GM12878 (cell line): ENCODE measurements at regions not wholly inside any gene's neighbourhood (a gene's known extent, or its start where the extent isn't known, plus 50 kb on each side); places are given as distances from the start of the nearest gene placed in this dataset.

Experiments used
- ATAC-seq: fragments of 200-7000 bp; cut with Tn5 transposase; 3 replicates; pipeline ENCODE4 v1.9.1; 2020; ENCODE audit warnings: mild to moderate bottlenecking, moderate library complexity
- BruUV-seq: library from RNA; stranded (reverse); fragments of 400-500 nt; replicated peaks from 2 replicates; lab custom pipeline; 2021; lab: Mats Ljungman, UMichigan
- CTCF ChIA-PET: fragments of 300-600 bp; sonication (Branson Sonifier 250); formaldehyde crosslinking; extraction: SDS; loops from one replicate; lab custom pipeline; 2021; ENCODE audit warnings: inconsistent platforms; lab: Yijun Ruan, JAX
- POLR2A ChIA-PET: fragments of 350-600 bp; formaldehyde crosslinking; extraction: SDS; loops from one replicate; lab custom pipeline; 2021; ENCODE audit warnings: inconsistent platforms; lab: Charles Lee
- RAD21 ChIA-PET: fragments of 300-600 bp; sonication (Branson Sonifier 250); formaldehyde crosslinking; loops from one replicate; lab custom pipeline; 2023; ENCODE audit warnings: antibody characterized with exemption; ENCODE audit not compliant: unreplicated experiment; lab: Charles Lee
- SMC1A ChIA-PET: fragments of 300-600 bp; sonication (Branson Sonifier 250); formaldehyde crosslinking; loops from one replicate; lab custom pipeline; 2023; ENCODE audit not compliant: unreplicated experiment, uncharacterized antibody; lab: Charles Lee
- DNase-seq: peaks from one replicate; pipeline ENCODE4 v3.0.0-alpha.2; 2011; ENCODE audit warnings: low read depth, low spot score
- FAIRE-seq: peaks from 3 replicates; lab custom pipeline; 2011; peaks lifted over from hg19 to GRCh38; lab: Jason Lieb, UNC
- H2AFZ ChIP-seq: 2 replicates; pipeline ENCODE4 v1.6.0; 2011; ENCODE audit warnings: low read depth, low read length, control low read depth; ENCODE audit not compliant: control insufficient read depth
- H3K27ac ChIP-seq: 2 replicates; pipeline ENCODE4 v1.5.1; 2011; ENCODE audit warnings: control low read depth; ENCODE audit not compliant: control insufficient read depth, insufficient read depth
- H3K27me3 ChIP-seq, 2 experiments: replicated peaks in 1 of 2; 2 replicates each; pipeline versions ENCODE4 v1.6.0 to v1.6.1; 2011; ENCODE audit warnings: low read length in 1 of 2; ENCODE audit not compliant: control insufficient read depth in 2 of 2, insufficient read depth in 2 of 2
- H3K36me3 ChIP-seq, 2 experiments: 2 replicates each; pipeline ENCODE4 v1.5.1; 2011; ENCODE audit warnings: low read length in 1 of 2; ENCODE audit not compliant: control insufficient read depth in 2 of 2, insufficient read depth in 2 of 2
- H3K4me1 ChIP-seq: 2 replicates; pipeline ENCODE4 v1.6.1; 2011; ENCODE audit warnings: mild to moderate bottlenecking, low read length, moderate library complexity, mixed read lengths; ENCODE audit not compliant: control insufficient read depth, insufficient read depth
- H3K4me2 ChIP-seq: 2 replicates; pipeline ENCODE4 v1.6.0; 2011; ENCODE audit warnings: control low read depth; ENCODE audit not compliant: control insufficient read depth, insufficient read depth
- H3K4me3 ChIP-seq: fragments of 200-600 bp; sonication (generic); 2 replicates; pipeline ENCODE4 v1.5.1; 2016
- H3K79me2 ChIP-seq: 2 replicates; pipeline ENCODE4 v1.6.0; 2011; ENCODE audit warnings: low read length; ENCODE audit not compliant: control insufficient read depth, insufficient read depth
- H3K9ac ChIP-seq: 2 replicates; pipeline ENCODE4 v1.8.0; 2011; ENCODE audit warnings: low read length, control low read depth, mixed read lengths; ENCODE audit not compliant: control insufficient read depth, insufficient read depth
- H3K9me3 ChIP-seq: replicated peaks from 3 replicates; pipeline ENCODE4 v1.5.1; 2011; ENCODE audit warnings: mild to moderate bottlenecking, low read length; ENCODE audit not compliant: control insufficient read depth, insufficient read depth
- H4K20me1 ChIP-seq: 2 replicates; pipeline ENCODE4 v1.6.0; 2011; ENCODE audit not compliant: control insufficient read depth, insufficient read depth
- ATF3 ChIP-seq: IDR thresholded peaks from 2 replicates; pipeline ENCODE4 v1.6.1; 2011; ENCODE audit warnings: low read depth, mild to moderate bottlenecking, low read length, moderate library complexity, borderline replicate concordance; ENCODE audit errors: extremely low read depth
- ATF7 ChIP-seq: fragments of 450-650 bp; IDR thresholded peaks from 2 replicates; pipeline ENCODE4 v1.6.1; 2016; ENCODE audit warnings: low read depth, mild to moderate bottlenecking
- CREB1 ChIP-seq: IDR thresholded peaks from 2 replicates; pipeline ENCODE4 v1.6.1; 2012; ENCODE audit warnings: low read depth, mild to moderate bottlenecking, inconsistent platforms
- EP300 ChIP-seq, 2 experiments: fragments of 150-350 bp in 1 of 2; IDR thresholded peaks; 2 replicates each; pipeline ENCODE4 v1.6.1; 2011 to 2012; ENCODE audit warnings: low read depth in 2 of 2, low read length in 2 of 2, borderline replicate concordance in 1 of 2, improper control_type of control experiment in 1 of 2, inconsistent platforms in 1 of 2; ENCODE audit not compliant: control insufficient read depth in 1 of 2
- HDGF ChIP-seq: fragments of 450-650 bp; IDR thresholded peaks from 2 replicates; pipeline ENCODE4 v1.6.1; 2016; ENCODE audit warnings: antibody characterized with exemption
- IKZF2 ChIP-seq, 2 experiments: fragments of 450-650 bp; IDR thresholded peaks; 2 replicates each; pipeline ENCODE4 v1.6.1; 2017; ENCODE audit warnings: mild to moderate bottlenecking in 2 of 2, moderate library complexity in 2 of 2
- JUND ChIP-seq: IDR thresholded peaks from 2 replicates; pipeline ENCODE4 v1.6.1; 2012; ENCODE audit warnings: low read depth, mild to moderate bottlenecking, low read length, improper control_type of control experiment, moderate library complexity
- KDM1A ChIP-seq: fragments of 200-600 bp; sonication (generic); IDR thresholded peaks from 2 replicates; pipeline ENCODE4 v1.6.1; 2016; ENCODE audit warnings: borderline replicate concordance
- MXI1 ChIP-seq: fragments of 150-350 bp; IDR thresholded peaks from 2 replicates; pipeline ENCODE4 v1.6.1; 2011; ENCODE audit warnings: low read depth, mild to moderate bottlenecking, inconsistent platforms, low read length, improper control_type of control experiment
- NR2C1 ChIP-seq: fragments of 450-650 bp; IDR thresholded peaks from 2 replicates; pipeline ENCODE4 v1.6.1; 2017; ENCODE audit warnings: antibody characterized with exemption, mild to moderate bottlenecking, moderate library complexity
- PAX5 ChIP-seq: IDR thresholded peaks from 2 replicates; pipeline ENCODE4 v1.6.1; 2011; ENCODE audit warnings: low read depth, low read length, borderline replicate concordance
- PRDM15 ChIP-seq: fragments of 450-650 bp; formaldehyde crosslinking; IDR thresholded peaks from 2 replicates; pipeline ENCODE4 v1.4.0; 2020; ENCODE audit warnings: mild to moderate bottlenecking, moderate library complexity
- RELA ChIP-seq: fragments of 450-650 bp; IDR thresholded peaks from 2 replicates; pipeline ENCODE4 v1.8.0; 2014; ENCODE audit warnings: borderline replicate concordance; ENCODE audit not compliant: partially characterized antibody
- SMAD5 ChIP-seq: IDR thresholded peaks from 2 replicates; pipeline ENCODE4 v1.6.1; 2016; ENCODE audit warnings: antibody characterized with exemption, low read depth
- TBL1XR1 ChIP-seq: IDR thresholded peaks from 2 replicates; pipeline ENCODE4 v1.6.1; 2012; ENCODE audit warnings: low read depth, low read length, improper control_type of control experiment
- ZNF24 ChIP-seq: fragments of 450-650 bp; IDR thresholded peaks from 2 replicates; pipeline ENCODE4 v1.6.1; 2017; ENCODE audit warnings: antibody characterized with exemption, mild to moderate bottlenecking
- ZZZ3 ChIP-seq: IDR thresholded peaks from 2 replicates; pipeline ENCODE4 v1.6.1; 2011; ENCODE audit warnings: low read depth; ENCODE audit not compliant: control insufficient read depth, insufficient read length
- whole genome bisulfite sequencing: methylation state at CpG from one replicate; pipeline ENCODE4 v1.1.6; 2016; ENCODE audit warnings: low lambda C conversion rate; ENCODE audit not compliant: insufficient replicate concordance, insufficient coverage; ENCODE audit errors: missing lambda C conversion rate; 5-methylcytosine and 5-hydroxymethylcytosine counted together
- in situ Hi-C: fragments of 300-500 bp; cut with MboI; formaldehyde crosslinking; loops from 9 replicates; pipeline ENCODE4 v1.14.3; 2018; ENCODE audit warnings: mixed read lengths
- intact Hi-C: fragments of 100-400 bp; cut with micrococcal nuclease; formaldehyde crosslinking; loops from one replicate; pipeline ENCODE4 v1.14.2; 2022; ENCODE audit not compliant: unreplicated experiment

GRCh38 chr7:9752033-9752432 is 1221.6 kb upstream of the PHF14 start:
- ChIA-PET POLR2A (no interaction called here), SMC1A (no interaction called here), CTCF (no interaction called here), RAD21 (no interaction called here)
- no peak for FAIRE-seq
- Histone ChIP-seq H3K36me3 (no peaks in the 10 kb centered on the region), H3K9ac (no peak overlapping the region), H4K20me1 (no peaks in the 10 kb centered on the region), H3K79me2 (no peaks in the 10 kb centered on the region), H3K9me3 (no peaks in the 10 kb centered on the region), H3K4me2 (no peak overlapping the region), H3K4me1 (no peaks in the 10 kb centered on the region), H3K27me3 (no peaks in the 10 kb centered on the region), H2AFZ (no peak overlapping the region), H3K27ac (no peak overlapping the region), H3K4me3 (no peak overlapping the region)
- no peak for DNase-seq
- no peak for ATAC-seq
- no TSS peak for BruUV-seq
- intact Hi-C loops (no loop called here), in situ Hi-C loops (no loop called here)
- TF ChIP-seq ZZZ3 = no peak
- no peak for TF ChIP-seq ATF3
- 48% methylated on average over 4 of the region's 4 CpGs for WGBS

GRCh38 chr7:9761224-9761623 is 1212.4 kb upstream of the PHF14 start:
- no peak for TF ChIP-seq HDGF
- no peak for TF ChIP-seq PAX5
- no peak for TF ChIP-seq IKZF2 (IDR thresholded peaks at IDR 0.05)
- no peak for TF ChIP-seq ATF7
- no peak for TF ChIP-seq TBL1XR1
- no peak for TF ChIP-seq SMAD5
- TF ChIP-seq CREB1 = no peak
- no peak for TF ChIP-seq KDM1A
- no peak for TF ChIP-seq MXI1
- TF ChIP-seq JUND = no peak
- TF ChIP-seq NR2C1 = no peak
- no peak for TF ChIP-seq EP300 (IDR thresholded peaks at IDR 0.05; ENCODE audit: borderline replicate concordance in 1 of 2, control insufficient read depth in 1 of 2, low read depth in 2 of 2, low read length in 2 of 2)
- TF ChIP-seq ZNF24 = no peak
- TF ChIP-seq PRDM15 (CRISPR knock-in tag) = no peak
- no peak for TF ChIP-seq RELA
- ATAC-seq = no peak

More at GRCh38 chr7:9761224-9761623, 1212.4 kb upstream of the PHF14 start:
- no peak overlapping the region for H3K9ac ChIP-seq
- RAD21 ChIA-PET = no interaction called here
- no peak overlapping the region for H3K27ac ChIP-seq
- H4K20me1 ChIP-seq = no peaks in the 10 kb centered on the region
- no TSS peak for BruUV-seq
- in situ Hi-C loops = no loop called here
- no peaks in the 10 kb centered on the region for H3K27me3 ChIP-seq
- CTCF ChIA-PET = no interaction called here
- POLR2A ChIA-PET = no interaction called here
- no peaks in the 10 kb centered on the region for H3K36me3 ChIP-seq
- no peak overlapping the region for H3K4me2 ChIP-seq
- no peak for DNase-seq
- no peak for FAIRE-seq
- WGBS = 2% methylated on average over 2 of the region's 2 CpGs
- intact Hi-C loops = no loop called here
- H2AFZ ChIP-seq = no peak overlapping the region
- H3K79me2 ChIP-seq = no peaks in the 10 kb centered on the region
- H3K9me3 ChIP-seq = no peaks in the 10 kb centered on the region
- H3K4me3 ChIP-seq = no peak overlapping the region
- H3K4me1 ChIP-seq = no peaks in the 10 kb centered on the region
- SMC1A ChIA-PET = no interaction called here
